H9 (cell line): ENCODE measurements at regions not wholly inside any gene's neighbourhood (a gene's known extent, or its start where the extent isn't known, plus 50 kb on each side); places are given as distances from the start of the nearest gene placed in this dataset.

Source experiments
- DNase-seq: peaks from one replicate; pipeline ENCODE4 v3.0.0-alpha.2; 2017
- H2AFZ ChIP-seq: one replicate; pipeline ENCODE4 v1.6.1; 2013; ENCODE audit warnings: mild to moderate bottlenecking, low read length, control low read depth, moderate library complexity
- H2AK5ac ChIP-seq: 2 replicates; pipeline ENCODE4 v1.6.1; 2013; ENCODE audit warnings: low read length, control low read depth, mixed read lengths; ENCODE audit not compliant: insufficient read length
- H2BK120ac ChIP-seq: one replicate; pipeline ENCODE4 v1.6.1; 2013; ENCODE audit warnings: low read depth, mild to moderate bottlenecking, low read length, control low read depth, inconsistent platforms; ENCODE audit not compliant: poor library complexity, severe bottlenecking
- H2BK12ac ChIP-seq: 2 replicates; pipeline ENCODE4 v1.6.1; 2013; ENCODE audit warnings: low read length, control low read depth, mixed read lengths, low read depth; ENCODE audit not compliant: insufficient read length
- H2BK15ac ChIP-seq: 2 replicates; pipeline ENCODE4 v1.6.1; 2013; ENCODE audit warnings: low read depth, low read length, control low read depth
- H2BK20ac ChIP-seq: one replicate; pipeline ENCODE4 v1.6.1; 2013; ENCODE audit warnings: low read depth, mild to moderate bottlenecking, low read length, control low read depth, inconsistent platforms; ENCODE audit not compliant: poor library complexity, severe bottlenecking
- H2BK5ac ChIP-seq: 2 replicates; pipeline ENCODE4 v1.6.1; 2013; ENCODE audit warnings: low read length, control low read depth, mixed read lengths; ENCODE audit not compliant: insufficient read length
- H3K14ac ChIP-seq: 2 replicates; pipeline ENCODE4 v1.6.1; 2013; ENCODE audit warnings: low read length, control low read depth; ENCODE audit not compliant: insufficient read depth
- H3K18ac ChIP-seq: 2 replicates; pipeline ENCODE4 v1.6.1; 2013; ENCODE audit warnings: low read depth, mild to moderate bottlenecking, mixed read lengths, low read length, control low read depth; ENCODE audit not compliant: insufficient read length
- H3K23ac ChIP-seq: 2 replicates; pipeline ENCODE4 v1.6.1; 2013; ENCODE audit warnings: low read length, control low read depth, mixed read lengths, low read depth; ENCODE audit not compliant: insufficient read length
- H3K23me2 ChIP-seq: 2 replicates; pipeline ENCODE4 v1.6.1; 2013; ENCODE audit warnings: low read depth, mild to moderate bottlenecking, mixed read lengths, low read length, control low read depth; ENCODE audit not compliant: insufficient read length, poor library complexity, severe bottlenecking
- H3K27ac ChIP-seq: 2 replicates; pipeline ENCODE4 v1.5.1; 2013; ENCODE audit warnings: low read length, control low read depth, mixed read lengths, low read depth; ENCODE audit not compliant: insufficient read length
- H3K27me3 ChIP-seq: 2 replicates; pipeline ENCODE4 v1.6.1; 2013; ENCODE audit warnings: low read length, control low read depth, inconsistent platforms; ENCODE audit not compliant: insufficient read depth
- H3K4ac ChIP-seq: 2 replicates; pipeline ENCODE4 v1.6.1; 2013; ENCODE audit warnings: low read depth, mild to moderate bottlenecking, control low read depth, inconsistent platforms, low read length, moderate library complexity
- H3K4me1 ChIP-seq: 2 replicates; pipeline ENCODE4 v1.6.1; 2013; ENCODE audit warnings: low read length, control low read depth, inconsistent platforms; ENCODE audit not compliant: insufficient read depth
- H3K4me2 ChIP-seq: 2 replicates; pipeline ENCODE4 v1.6.1; 2013; ENCODE audit warnings: low read length, control low read depth, mixed read lengths; ENCODE audit not compliant: insufficient read length, insufficient read depth
- H3K56ac ChIP-seq: 2 replicates; pipeline ENCODE4 v1.6.1; 2013; ENCODE audit warnings: low read depth, mild to moderate bottlenecking, mixed read lengths, low read length, control low read depth; ENCODE audit not compliant: insufficient read length
- H3K79me1 ChIP-seq: 2 replicates; pipeline ENCODE4 v1.6.1; 2013; ENCODE audit warnings: low read depth, mild to moderate bottlenecking, moderate library complexity, low read length, control low read depth, inconsistent platforms; ENCODE audit not compliant: insufficient read depth, poor library complexity, severe bottlenecking
- H3K79me2 ChIP-seq: 2 replicates; pipeline ENCODE4 v1.6.1; 2013; ENCODE audit warnings: low read length, control low read depth, inconsistent platforms; ENCODE audit not compliant: insufficient read depth
- H3K9ac ChIP-seq: 2 replicates; pipeline ENCODE4 v1.6.1; 2013; ENCODE audit warnings: low read length, control low read depth, mixed read lengths; ENCODE audit not compliant: insufficient read length; ENCODE audit errors: extremely low read depth
- H3K9me3 ChIP-seq: one replicate; pipeline ENCODE4 v1.6.1; 2013; ENCODE audit warnings: low read depth, low read length, inconsistent platforms; ENCODE audit not compliant: control insufficient read depth
- H3T11ph ChIP-seq: one replicate; pipeline ENCODE4 v1.6.1; 2013; ENCODE audit warnings: mild to moderate bottlenecking, low read length, control low read depth, inconsistent platforms
- H4K20me1 ChIP-seq: one replicate; pipeline ENCODE4 v1.6.1; 2013; ENCODE audit not compliant: control insufficient read depth, insufficient read length, insufficient read depth
- H4K5ac ChIP-seq: 2 replicates; pipeline ENCODE4 v1.6.1; 2013; ENCODE audit warnings: low read depth, mild to moderate bottlenecking, mixed read lengths, low read length, control low read depth; ENCODE audit not compliant: insufficient read length
- H4K8ac ChIP-seq: replicated peaks from 2 replicates; pipeline ENCODE4 v1.6.1; 2013; ENCODE audit warnings: low read length, control low read depth, mixed read lengths, low read depth; ENCODE audit not compliant: insufficient read length
- H4K91ac ChIP-seq: 2 replicates; pipeline ENCODE4 v1.6.1; 2013; ENCODE audit warnings: low read depth, mild to moderate bottlenecking, moderate library complexity, mixed read lengths, low read length, control low read depth; ENCODE audit not compliant: insufficient read length
- H3K27ac Mint-ChIP-seq, 3 experiments: 2 replicates in 2 of 3; 3 replicates in 1 of 3; pipeline ENCODE4 v1.8.0; 2020 to 2021; ENCODE audit warnings: mixed read lengths in 3 of 3, mild to moderate bottlenecking in 1 of 3, moderate library complexity in 1 of 3
- H3K27me3 Mint-ChIP-seq: 2 replicates; pipeline ENCODE4 v1.8.0; 2021; ENCODE audit warnings: low read depth, mild to moderate bottlenecking, moderate library complexity, mixed read lengths
- H3K36me3 Mint-ChIP-seq, 3 experiments: 2 replicates in 2 of 3; 3 replicates in 1 of 3; pipeline ENCODE4 v1.8.0; 2020 to 2021; ENCODE audit warnings: low read depth in 3 of 3, mixed read lengths in 3 of 3; ENCODE audit not compliant: insufficient read depth in 1 of 3
- H3K4me1 Mint-ChIP-seq, 2 experiments: 2 replicates each; pipeline ENCODE4 v1.8.0; 2020; ENCODE audit warnings: mixed read lengths in 2 of 2
- H3K4me3 Mint-ChIP-seq, 2 experiments: 2 replicates in 1 of 2; 3 replicates in 1 of 2; pipeline ENCODE4 v1.8.0; 2020 to 2021; ENCODE audit warnings: mild to moderate bottlenecking in 2 of 2, mixed read lengths in 2 of 2, moderate library complexity in 1 of 2
- H3K9me3 Mint-ChIP-seq, 2 experiments: 2 replicates in 1 of 2; 3 replicates in 1 of 2; pipeline ENCODE4 v1.8.0; 2020; ENCODE audit warnings: mild to moderate bottlenecking in 2 of 2, mixed read lengths in 2 of 2, moderate library complexity in 1 of 2
- WGBS: extraction: QIAGEN DNeasy Blood & Tissue Kit; methylation state at CpG from one replicate; pipeline ENCODE4 v1.1.7; 2013; ENCODE audit warnings: missing lambda C conversion rate, low lambda C conversion rate, mixed read lengths; ENCODE audit not compliant: insufficient read length; ENCODE audit errors: extremely low coverage; 5-methylcytosine and 5-hydroxymethylcytosine counted together
- TF ChIP-seq, protein P1 (sequence below): fragments of 200-600 bp; sonication (generic); conservative IDR thresholded peaks from 3 replicates; pipeline ENCODE4 v1.8.0; 2021; ENCODE audit warnings: antibody characterized with exemption, mild to moderate bottlenecking

DNA sequence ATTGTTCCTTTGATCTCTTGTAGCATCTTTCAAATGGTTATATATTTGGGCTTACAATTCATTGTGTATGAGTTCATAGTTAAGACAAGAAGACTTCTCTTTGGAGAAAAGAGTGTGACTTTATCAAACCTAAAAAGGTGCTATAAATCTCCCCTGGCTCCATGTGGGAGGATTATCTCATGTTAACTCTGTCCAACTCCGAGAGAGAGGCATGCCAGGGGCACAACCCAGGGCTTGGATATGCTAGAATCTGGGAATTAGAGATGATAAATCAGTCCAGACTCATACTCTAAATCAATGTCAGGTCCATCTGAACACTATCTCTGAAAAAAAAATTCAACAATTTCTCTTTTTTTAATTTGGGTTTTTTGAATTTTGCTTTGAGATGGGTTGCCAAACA is 462.8 kb downstream of the TUSC7 start:
- H3K56ac ChIP-seq = no peak overlapping the region
- H3K18ac ChIP-seq = no peak overlapping the region
- H3K79me2 ChIP-seq = no peaks in the 10 kb centered on the region
- H3K4me1 Mint-ChIP-seq = peaks cover 6% of the 10 kb centered on the region in 2 experiments; a peak in 3 of 4 replicates
- no peak overlapping the region for H3K27ac ChIP-seq
- no peaks in the 10 kb centered on the region for H3K79me1 ChIP-seq
- H3K4me3 Mint-ChIP-seq = no peak overlapping the region
- no peaks in the 10 kb centered on the region for H3K23me2 ChIP-seq
- H3K27me3 Mint-ChIP-seq = no peaks in the 10 kb centered on the region
- H4K5ac ChIP-seq = no peak overlapping the region
- TF ChIP-seq, protein P1, sequence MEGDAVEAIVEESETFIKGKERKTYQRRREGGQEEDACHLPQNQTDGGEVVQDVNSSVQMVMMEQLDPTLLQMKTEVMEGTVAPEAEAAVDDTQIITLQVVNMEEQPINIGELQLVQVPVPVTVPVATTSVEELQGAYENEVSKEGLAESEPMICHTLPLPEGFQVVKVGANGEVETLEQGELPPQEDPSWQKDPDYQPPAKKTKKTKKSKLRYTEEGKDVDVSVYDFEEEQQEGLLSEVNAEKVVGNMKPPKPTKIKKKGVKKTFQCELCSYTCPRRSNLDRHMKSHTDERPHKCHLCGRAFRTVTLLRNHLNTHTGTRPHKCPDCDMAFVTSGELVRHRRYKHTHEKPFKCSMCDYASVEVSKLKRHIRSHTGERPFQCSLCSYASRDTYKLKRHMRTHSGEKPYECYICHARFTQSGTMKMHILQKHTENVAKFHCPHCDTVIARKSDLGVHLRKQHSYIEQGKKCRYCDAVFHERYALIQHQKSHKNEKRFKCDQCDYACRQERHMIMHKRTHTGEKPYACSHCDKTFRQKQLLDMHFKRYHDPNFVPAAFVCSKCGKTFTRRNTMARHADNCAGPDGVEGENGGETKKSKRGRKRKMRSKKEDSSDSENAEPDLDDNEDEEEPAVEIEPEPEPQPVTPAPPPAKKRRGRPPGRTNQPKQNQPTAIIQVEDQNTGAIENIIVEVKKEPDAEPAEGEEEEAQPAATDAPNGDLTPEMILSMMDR = no peak
- no peak overlapping the region for H2AK5ac ChIP-seq
- H3K4me1 ChIP-seq = no peaks in the 10 kb centered on the region
- no peaks in the 10 kb centered on the region for H3K36me3 Mint-ChIP-seq
- no peaks in the 10 kb centered on the region for H4K20me1 ChIP-seq
- no peak overlapping the region for H3K4ac ChIP-seq
- H3K14ac ChIP-seq = no peak overlapping the region
- no peaks in the 10 kb centered on the region for H3K27me3 ChIP-seq
- H3K27ac Mint-ChIP-seq = no peak overlapping the region
- H2BK15ac ChIP-seq = no peak overlapping the region
- no peak overlapping the region for H3K4me2 ChIP-seq
- no peak overlapping the region for H2BK5ac ChIP-seq
- H2BK120ac ChIP-seq = no peak overlapping the region
- H3K9me3 ChIP-seq = no peaks in the 10 kb centered on the region
- H4K8ac ChIP-seq = no peak overlapping the region
- H3T11ph ChIP-seq = no peak overlapping the region
- H2AFZ ChIP-seq = no peak overlapping the region
- no peak overlapping the region for H4K91ac ChIP-seq
- H2BK12ac ChIP-seq = no peak overlapping the region
- WGBS = no CpG with 5 or more reads among the region's 1 CpG
- DNase-seq = no peak
- H3K9ac ChIP-seq = no peak overlapping the region
- H2BK20ac ChIP-seq = no peak overlapping the region
- H3K23ac ChIP-seq = no peak overlapping the region
- H3K9me3 Mint-ChIP-seq = no peaks in the 10 kb centered on the region
